ENCODE measurements at regions not wholly inside any gene's neighbourhood (a gene's known extent, or its start where the extent isn't known, plus 50 kb on each side); places are given as distances from the start of the nearest gene placed in this dataset.
"Not testable (repeated sequence)": the region's sequence is repeated elsewhere in the genome, so short reads cannot be mapped to it uniquely, and the experiment has no call there.

DNA sequence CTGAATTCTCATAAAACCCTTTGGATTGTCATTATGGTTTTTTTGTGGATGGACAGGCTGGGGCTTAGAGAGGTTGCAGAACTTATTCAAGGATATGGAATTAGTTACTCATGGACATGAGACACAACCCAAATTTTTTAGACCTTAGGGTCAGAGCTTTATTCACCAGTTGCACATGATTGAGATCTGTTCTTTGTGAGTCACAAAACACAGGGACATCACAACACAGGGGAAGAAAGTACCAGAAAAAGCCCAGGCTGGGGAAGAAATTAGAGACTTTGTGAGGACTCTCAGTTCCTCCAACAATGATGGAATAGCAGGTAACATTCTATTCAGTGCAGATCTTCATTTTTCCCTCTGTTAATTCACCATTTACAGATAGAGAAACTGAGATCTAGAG is 602.4 kb upstream of the CPEB2 start:
- no peak for DNase-seq

DNA sequence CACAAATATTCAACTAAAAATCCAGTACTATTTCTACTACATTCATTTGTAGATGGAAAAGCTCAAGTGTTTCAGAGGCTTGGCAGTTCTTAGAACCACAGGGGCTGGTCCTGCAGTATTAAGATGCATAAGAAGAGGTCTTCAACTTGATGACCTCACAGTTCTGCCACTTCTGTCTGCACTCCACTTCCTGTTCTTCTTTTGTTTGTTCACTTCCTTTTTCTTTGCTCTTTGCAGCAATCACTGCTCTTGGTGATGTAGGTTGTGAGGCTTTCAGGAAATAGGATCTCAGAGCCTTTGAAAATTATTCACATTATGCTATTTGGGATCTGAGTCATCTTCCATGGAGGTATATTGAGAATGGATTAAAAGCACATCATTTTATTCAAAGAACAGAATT is 602.0 kb upstream of the CPEB2 start:
- DNase-seq, result no peak

DNA sequence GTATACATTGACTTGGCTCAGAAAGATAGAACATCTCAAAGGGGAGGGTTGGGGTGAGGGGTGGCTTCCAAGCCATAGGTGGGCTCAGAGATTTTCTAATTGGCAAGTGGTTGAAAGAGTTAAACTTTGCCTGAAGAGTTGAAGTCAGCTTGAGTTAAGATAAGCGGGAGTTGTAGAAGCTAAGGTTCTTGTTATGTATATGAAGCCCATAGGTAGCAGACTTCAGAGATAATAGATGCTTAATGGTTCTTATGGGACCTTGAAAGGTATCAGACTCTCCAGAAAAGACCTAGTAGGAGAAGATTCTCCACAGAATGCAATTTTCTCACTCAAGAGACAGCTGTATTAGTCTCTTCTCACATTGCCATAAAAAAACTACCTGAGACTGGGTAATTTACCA is 599.1 kb upstream of the CPEB2 start:
- no peak for DNase-seq

DNA sequence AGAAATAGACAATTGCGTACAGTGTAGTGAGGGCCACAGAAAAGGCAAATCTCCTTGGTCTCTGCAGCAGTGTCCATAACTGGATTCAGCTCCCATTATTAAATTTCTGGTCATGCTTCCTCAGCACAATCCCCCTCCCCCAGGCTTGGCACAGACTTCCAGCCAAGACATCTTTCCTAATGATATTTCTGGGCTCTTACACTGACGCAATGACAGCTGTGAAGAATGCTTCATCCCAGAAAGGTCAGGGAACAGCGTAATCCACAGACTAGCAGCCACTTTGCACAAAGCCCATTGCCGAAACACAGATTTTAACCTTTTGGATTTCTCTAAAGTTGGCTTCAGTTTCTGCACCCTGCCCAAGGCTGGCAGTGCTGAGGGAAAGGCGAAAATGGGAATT is 597.6 kb upstream of the CPEB2 start:
- no peak for DNase-seq

DNA sequence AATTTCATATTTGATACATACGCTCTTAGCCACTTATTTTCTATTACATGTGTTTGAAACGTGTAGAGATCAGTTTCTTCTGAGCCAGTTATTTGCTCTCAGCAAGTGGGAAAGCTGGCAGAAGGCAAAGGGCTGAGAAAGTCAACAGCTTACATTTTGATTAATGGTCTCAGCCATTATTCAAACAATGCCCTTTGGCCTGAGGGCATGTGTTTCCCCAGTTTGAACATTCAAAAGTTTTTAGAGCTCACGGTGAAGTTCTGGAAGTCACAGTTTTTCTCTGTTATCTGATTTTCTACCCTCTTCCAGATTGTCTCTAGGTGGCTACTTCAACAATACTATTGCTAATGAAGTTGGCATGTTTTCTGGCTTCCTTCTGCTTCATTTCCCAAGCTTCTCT is 591.8 kb upstream of the CPEB2 start:
- DNase-seq, result no peak

- DNase-seq, result no peak
These were observed 587.1 kb upstream of the CPEB2 start for GRCh38 chr4:14415146-14415545.

GRCh38 chr4:14419516-14419915 is 582.8 kb upstream of the CPEB2 start:
- DNase-seq, result no peak

- DNase-seq, result not testable (repeated sequence)
These were observed 576.0 kb upstream of the CPEB2 start for GRCh38 chr4:14426297-14426696.

- DNase-seq, result no peak
These were observed 574.2 kb upstream of the CPEB2 start for GRCh38 chr4:14428125-14428524.

- no peak for DNase-seq
These were observed 570.8 kb upstream of the CPEB2 start for GRCh38 chr4:14431155-14432134.

DNA sequence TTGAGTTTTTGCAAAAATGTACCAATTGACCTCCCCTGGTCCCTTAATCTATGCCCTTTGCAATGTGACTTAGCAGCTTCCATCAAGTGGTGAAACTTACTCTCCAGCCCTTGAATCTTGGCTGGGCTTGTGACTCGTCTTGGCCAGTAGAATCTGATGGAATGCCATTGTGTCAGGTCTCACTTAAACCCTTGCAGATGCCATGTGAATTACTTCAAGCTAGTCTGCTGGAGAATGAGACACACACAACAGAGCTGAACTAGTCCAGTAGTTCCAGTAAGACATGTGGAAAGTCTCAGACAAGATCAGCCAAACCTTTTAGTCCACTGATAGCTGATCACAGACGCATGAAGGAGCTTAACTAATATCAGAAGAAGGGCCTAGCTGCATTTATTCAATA is 567.8 kb upstream of the CPEB2 start:
- DNase-seq, result no peak

DNA sequence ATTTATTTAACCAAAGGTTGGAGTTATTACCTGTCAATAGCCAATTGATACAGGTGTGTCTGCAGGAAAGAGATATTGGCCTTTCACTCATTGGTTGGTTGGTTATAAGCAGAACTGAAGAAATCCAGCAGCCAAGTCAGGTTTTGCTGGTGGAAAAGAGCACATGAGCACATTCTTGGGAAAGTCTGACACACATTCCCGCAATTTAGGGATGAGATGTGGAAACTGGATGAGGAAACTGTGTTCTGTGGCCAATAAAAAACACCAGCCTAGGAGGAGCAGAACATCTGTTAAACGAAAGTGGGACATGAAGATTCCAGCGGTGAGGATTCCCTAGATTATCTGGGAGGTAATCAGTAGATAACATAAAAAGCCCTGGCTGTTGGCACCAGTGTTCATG is 567.4 kb upstream of the CPEB2 start:
- no peak for DNase-seq

- DNase-seq, result no peak
These were observed 560.7 kb upstream of the CPEB2 start for GRCh38 chr4:14441561-14441960.

DNA sequence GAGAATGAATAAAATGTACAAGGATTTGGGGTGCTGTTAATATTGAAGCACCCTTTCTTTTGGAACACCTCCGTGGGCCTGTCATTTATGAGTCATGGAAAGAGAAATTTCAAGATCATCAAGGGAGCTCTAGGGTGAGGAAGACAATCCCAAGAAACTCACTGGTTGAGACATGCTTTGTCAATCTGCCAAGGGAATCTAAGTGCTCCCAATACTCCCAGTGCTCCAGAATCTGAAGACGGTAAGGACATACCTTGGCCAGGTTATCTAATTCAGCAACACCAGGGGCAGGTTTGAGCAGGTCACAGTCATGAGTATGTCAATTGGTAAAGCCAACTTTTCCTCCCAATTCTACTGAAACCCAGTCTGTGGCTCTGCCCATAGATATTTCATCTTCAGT is 556.4 kb upstream of the CPEB2 start:
- no peak for DNase-seq

DNA sequence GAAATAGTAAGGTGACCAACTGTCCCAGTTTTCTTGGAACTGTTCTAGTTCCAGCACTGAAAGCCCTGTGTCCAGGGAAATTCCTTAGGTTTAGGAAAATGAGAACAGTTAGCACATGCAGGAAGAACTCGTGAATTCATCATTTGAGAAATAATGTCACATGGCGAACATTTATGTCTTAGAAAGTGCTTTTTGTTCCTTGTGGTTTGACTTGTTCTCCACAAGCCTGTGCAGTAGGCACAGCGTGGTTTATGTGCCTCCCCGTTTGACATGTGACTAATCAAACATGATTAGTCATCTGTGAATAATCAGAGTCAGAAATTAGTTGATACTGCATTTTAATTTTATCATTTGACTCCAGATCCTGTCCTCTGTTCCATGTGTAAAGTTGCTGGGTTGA is 556.0 kb upstream of the CPEB2 start:
- DNase-seq, result no peak

GRCh38 chr4:14446904-14447303 is 555.4 kb upstream of the CPEB2 start:
- no peak for DNase-seq

DNA sequence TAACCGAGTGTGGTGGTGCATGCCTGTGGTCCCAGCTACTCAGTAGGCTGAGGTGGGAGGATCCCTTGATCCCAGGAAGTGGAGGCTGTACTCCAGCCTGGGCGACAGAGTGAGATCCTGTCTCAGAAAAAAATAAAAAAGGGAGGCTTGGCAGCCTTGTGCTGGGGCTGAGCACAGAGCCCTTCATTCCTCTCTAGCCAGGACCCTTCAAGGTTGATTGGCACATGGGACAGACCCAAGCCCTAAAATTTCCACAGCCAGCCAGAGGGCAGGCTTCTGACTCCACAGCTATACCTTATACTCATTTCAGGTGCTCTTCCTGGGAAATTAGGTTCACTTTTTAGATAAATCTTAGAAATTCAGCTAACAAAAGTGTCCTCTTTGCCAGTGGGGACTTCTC is 553.0 kb upstream of the CPEB2 start:
- DNase-seq, result no peak

- no peak for DNase-seq
These were observed 550.3 kb upstream of the CPEB2 start for GRCh38 chr4:14452001-14452400.

DNA sequence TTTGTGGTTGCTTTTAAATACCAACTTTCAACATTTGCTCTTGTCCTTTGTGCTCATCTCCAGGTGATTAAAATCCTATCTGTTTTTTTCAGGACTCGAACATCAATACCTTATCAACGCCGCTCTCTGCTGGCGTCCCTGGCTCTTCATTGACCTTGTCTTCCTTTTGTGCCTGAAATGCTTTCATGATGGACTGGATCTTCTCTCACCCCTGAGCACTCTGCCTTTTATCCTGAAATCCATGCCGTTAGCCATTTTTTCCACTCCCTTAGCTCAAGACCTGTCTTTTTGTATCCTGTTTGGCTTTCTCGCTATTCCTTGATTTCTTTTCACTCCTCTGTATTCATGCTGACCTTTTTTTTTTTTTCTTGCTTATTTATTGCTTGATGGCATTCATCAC is 549.5 kb upstream of the CPEB2 start:
- no peak for DNase-seq

- DNase-seq, result no peak
These were observed 543.8 kb upstream of the CPEB2 start for GRCh38 chr4:14458463-14458862.

GRCh38 chr4:14465057-14465456 is 537.2 kb upstream of the CPEB2 start:
- DNase-seq, result no peak

DNA sequence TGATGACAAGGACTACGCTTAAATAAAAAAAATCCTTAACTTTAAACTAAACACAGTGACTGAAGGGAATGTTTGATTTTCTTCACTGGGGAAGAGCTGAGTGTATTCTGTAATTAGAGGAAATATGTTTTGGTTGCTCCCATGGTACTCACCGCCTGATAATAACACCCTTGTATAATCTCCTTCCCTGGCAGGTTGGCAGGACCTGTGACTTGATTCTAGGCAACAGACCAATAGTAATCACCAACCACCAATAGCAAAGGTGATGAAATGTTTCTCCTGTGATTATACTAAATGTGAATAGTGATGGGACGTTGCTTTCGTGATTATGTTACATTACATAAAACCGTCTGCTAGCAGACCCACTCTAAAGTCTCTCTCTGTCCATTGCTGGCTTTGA is 536.8 kb upstream of the CPEB2 start:
- no peak for DNase-seq

DNA sequence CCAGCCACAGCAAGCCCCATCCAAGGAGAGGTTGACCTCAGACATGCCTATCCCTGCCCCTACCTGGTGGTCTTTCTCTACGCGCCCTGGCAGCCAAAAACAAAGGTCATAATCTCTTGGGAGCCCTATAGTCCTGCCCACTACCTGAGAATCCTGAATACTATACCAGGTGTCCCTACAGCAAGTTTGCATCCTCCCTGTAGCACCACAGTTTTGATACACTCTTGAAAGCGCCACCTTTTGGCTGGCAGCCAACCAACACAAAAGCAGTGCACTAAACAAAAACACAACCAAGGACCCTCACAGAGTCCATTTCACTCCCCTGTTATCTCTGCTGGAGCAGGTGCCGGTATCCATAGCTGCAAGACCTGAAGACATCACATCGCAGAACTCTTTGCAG is 523.8 kb upstream of the CPEB2 start:
- no peak for DNase-seq

DNA sequence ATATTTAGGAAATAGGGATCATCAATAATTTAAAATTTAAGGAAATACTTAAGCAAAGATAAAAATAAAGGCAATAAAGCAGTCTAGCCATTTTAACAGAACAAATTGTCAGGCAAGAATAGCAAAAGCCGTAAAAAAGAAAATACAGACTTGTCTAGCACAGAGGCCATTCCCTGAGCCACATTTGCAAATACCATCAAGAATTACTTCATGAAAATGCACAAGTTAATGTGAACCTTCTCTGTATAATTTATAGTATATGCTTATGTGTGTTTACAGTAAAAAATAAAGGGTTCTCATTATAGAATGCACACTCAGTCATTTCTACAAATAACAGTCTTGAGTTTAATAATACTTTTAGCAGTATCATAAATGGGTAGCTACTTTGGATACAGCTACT is 505.9 kb upstream of the CPEB2 start:
- DNase-seq, result no peak

DNA sequence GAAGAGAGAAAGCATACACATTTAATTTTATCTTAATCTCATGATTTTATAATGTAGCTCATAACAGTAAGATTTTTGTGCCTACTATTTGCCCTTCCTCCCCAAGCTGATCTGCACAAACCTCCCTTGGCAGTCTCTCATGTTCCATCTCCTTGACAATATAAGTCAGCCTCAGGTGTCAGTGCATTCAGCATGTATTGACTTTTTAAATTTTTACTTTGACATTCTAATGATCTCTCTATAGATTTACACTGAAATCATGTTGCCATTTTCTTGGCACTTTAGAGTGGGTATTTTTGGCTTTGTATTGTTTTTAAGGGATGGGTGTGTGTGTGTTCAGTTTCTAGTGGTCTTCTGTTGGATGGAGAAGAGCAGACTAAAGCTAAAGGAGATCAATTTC is 505.3 kb upstream of the CPEB2 start:
- no peak for DNase-seq
